Left lung (tissue), 4 donors: ENCODE measurements at regions not wholly inside any gene's neighbourhood (a gene's known extent, or its start where the extent isn't known, plus 50 kb on each side); places are given as distances from the start of the nearest gene placed in this dataset.

Experiments used
- ATAC-seq: fragments of 200-7000 bp; cut with Tn5 transposase; one replicate; pipeline ENCODE4 v1.9.1; 2020; ENCODE audit warnings: moderate library complexity
- DNase-seq, 4 donors: peaks; one replicate each; pipeline ENCODE4 v3.0.0-alpha.2; 2013 to 2020
- H3K27ac ChIP-seq, 2 donors: fragments of 200-600 bp; sonication (generic) in 1 of 2; one replicate each; pipeline versions ENCODE4 v1.5.0 to v1.8.0; 2020 to 2021
- H3K27me3 ChIP-seq, 2 donors: fragments of 200-600 bp; sonication (generic) in 1 of 2; one replicate each; pipeline versions ENCODE4 v1.5.0 to v1.8.0; 2020 to 2021
- H3K36me3 ChIP-seq, 2 donors: fragments of 200-600 bp; sonication (generic) in 1 of 2; one replicate each; pipeline versions ENCODE4 v1.5.0 to v1.8.0; 2020 to 2021
- H3K4me1 ChIP-seq, 2 donors: fragments of 200-600 bp; one replicate each; pipeline ENCODE4 v1.8.0; 2021
- H3K4me3 ChIP-seq, 2 donors: fragments of 200-600 bp; sonication (generic) in 1 of 2; one replicate each; pipeline versions ENCODE4 v1.5.0 to v1.8.0; 2020 to 2021; ENCODE audit warnings: mild to moderate bottlenecking in 1 of 2
- H3K9me3 ChIP-seq, 2 donors: fragments of 200-600 bp; sonication (generic) in 1 of 2; one replicate each; pipeline versions ENCODE4 v1.5.0 to v1.8.0; 2020 to 2021
- intact Hi-C, 2 donors: fragments of 100-400 bp; cut with DNase I; formaldehyde crosslinking; loops; one replicate each; pipeline versions ENCODE4 v1.11.2 to v1.14.2; 2022
- TF ChIP-seq, protein P1 (sequence below), 2 donors: fragments of 200-600 bp; sonication (generic) in 1 of 2; IDR thresholded peaks; one replicate each; pipeline versions ENCODE4 v1.5.0 to v1.8.0; 2021; ENCODE audit warnings: antibody characterized with exemption in 2 of 2
- donor health status: DM: no; HTN: yes; CAD: no.
- donor health status: DM: no; HTN: no; CAD: no.

GRCh38 chr5:58335518-58335917 lies 124.4 kb downstream of the PLK2 start:
- Histone ChIP-seq H3K36me3 (no peaks in the 10 kb centered on the region), H3K9me3 (no peaks in the 10 kb centered on the region), H3K4me1 (no peaks in the 10 kb centered on the region), H3K27me3 (no peaks in the 10 kb centered on the region), H3K4me3 (no peak overlapping the region), H3K27ac (no peak overlapping the region)
- intact Hi-C loops = no loop called here
- TF ChIP-seq, protein P1, sequence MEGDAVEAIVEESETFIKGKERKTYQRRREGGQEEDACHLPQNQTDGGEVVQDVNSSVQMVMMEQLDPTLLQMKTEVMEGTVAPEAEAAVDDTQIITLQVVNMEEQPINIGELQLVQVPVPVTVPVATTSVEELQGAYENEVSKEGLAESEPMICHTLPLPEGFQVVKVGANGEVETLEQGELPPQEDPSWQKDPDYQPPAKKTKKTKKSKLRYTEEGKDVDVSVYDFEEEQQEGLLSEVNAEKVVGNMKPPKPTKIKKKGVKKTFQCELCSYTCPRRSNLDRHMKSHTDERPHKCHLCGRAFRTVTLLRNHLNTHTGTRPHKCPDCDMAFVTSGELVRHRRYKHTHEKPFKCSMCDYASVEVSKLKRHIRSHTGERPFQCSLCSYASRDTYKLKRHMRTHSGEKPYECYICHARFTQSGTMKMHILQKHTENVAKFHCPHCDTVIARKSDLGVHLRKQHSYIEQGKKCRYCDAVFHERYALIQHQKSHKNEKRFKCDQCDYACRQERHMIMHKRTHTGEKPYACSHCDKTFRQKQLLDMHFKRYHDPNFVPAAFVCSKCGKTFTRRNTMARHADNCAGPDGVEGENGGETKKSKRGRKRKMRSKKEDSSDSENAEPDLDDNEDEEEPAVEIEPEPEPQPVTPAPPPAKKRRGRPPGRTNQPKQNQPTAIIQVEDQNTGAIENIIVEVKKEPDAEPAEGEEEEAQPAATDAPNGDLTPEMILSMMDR (IDR thresholded peaks at IDR 0.05) = no peak
- ATAC-seq (no peak), DNase-seq (no peak)

DNA sequence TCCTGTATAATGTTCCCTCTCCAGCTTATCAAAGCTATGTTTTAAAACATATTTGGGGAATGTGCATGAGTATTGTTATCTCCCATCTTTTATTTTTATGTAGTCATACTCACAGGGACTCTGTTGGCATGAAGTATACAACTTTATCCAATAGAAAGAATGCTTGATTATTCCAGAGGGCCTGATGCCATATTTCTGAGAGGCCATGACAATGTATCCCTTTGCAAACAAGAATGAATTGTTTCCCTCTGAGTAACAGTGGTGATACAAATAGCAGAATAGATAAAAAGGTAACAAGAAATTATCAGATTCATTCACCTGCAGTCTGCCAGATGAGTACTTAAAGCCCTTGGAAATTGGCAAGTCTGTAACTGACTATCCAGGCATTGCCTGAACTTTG lies 125.9 kb downstream of the PLK2 start:
- no peaks in the 10 kb centered on the region for H3K9me3 ChIP-seq
- H3K36me3 ChIP-seq = no peaks in the 10 kb centered on the region
- ATAC-seq = no peak
- no peaks in the 10 kb centered on the region for H3K4me1 ChIP-seq
- no peak for DNase-seq
- H3K27me3 ChIP-seq = no peaks in the 10 kb centered on the region
- no peak overlapping the region for H3K4me3 ChIP-seq
- no peak overlapping the region for H3K27ac ChIP-seq
- TF ChIP-seq, protein P1 (IDR thresholded peaks at IDR 0.05) = no peak
- intact Hi-C loops = no loop called here

- H3K27me3 ChIP-seq = no peaks in the 10 kb centered on the region
- H3K4me3 ChIP-seq = no peak overlapping the region
- no peak overlapping the region for H3K27ac ChIP-seq
- TF ChIP-seq, protein P1 (IDR thresholded peaks at IDR 0.05) = no peak
- intact Hi-C loops = no loop called here
- H3K36me3 ChIP-seq = no peaks in the 10 kb centered on the region
- DNase-seq = no peak
- no peaks in the 10 kb centered on the region for H3K9me3 ChIP-seq
- H3K4me1 ChIP-seq = no peaks in the 10 kb centered on the region
- ATAC-seq = no peak
Measured at GRCh38 chr5:58330781-58331180, 129.1 kb downstream of the PLK2 start.

DNA sequence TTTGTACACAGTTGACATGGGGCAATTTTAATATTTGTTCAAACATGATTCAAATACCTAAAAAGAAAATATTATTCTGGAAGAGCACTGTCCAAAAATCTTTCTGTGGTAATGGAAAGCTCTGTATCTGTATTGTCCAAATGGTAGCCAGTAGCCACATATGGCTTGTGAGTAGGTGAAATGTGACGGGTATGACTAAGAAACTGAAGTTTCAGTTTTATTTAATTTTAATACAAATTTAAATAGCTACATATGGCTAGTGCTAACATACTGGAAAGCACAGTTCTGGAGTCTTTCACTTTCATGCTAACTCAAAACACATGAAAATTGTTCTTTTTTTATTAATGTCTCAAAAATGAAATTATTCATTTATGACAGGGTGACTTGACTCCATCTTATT lies 132.6 kb downstream of the PLK2 start:
- no peak overlapping the region for H3K27ac ChIP-seq
- intact Hi-C loops = no loop called here
- no peaks in the 10 kb centered on the region for H3K36me3 ChIP-seq
- ATAC-seq = no peak
- H3K4me1 ChIP-seq = no peaks in the 10 kb centered on the region
- H3K9me3 ChIP-seq = no peaks in the 10 kb centered on the region
- no peak for DNase-seq
- H3K4me3 ChIP-seq = no peak overlapping the region
- no peaks in the 10 kb centered on the region for H3K27me3 ChIP-seq
- TF ChIP-seq, protein P1 (IDR thresholded peaks at IDR 0.05) = no peak

GRCh38 chr5:58326022-58326421 lies 133.9 kb downstream of the PLK2 start:
- no peaks in the 10 kb centered on the region for H3K27me3 ChIP-seq
- H3K4me1 ChIP-seq = no peaks in the 10 kb centered on the region
- no peaks in the 10 kb centered on the region for H3K9me3 ChIP-seq
- no peak for DNase-seq
- H3K36me3 ChIP-seq = no peaks in the 10 kb centered on the region
- no peak overlapping the region for H3K27ac ChIP-seq
- TF ChIP-seq, protein P1 (IDR thresholded peaks at IDR 0.05) = no peak
- intact Hi-C loops = no loop called here
- ATAC-seq = no peak
- no peak overlapping the region for H3K4me3 ChIP-seq
